Pancreas (tissue), 10 donors: ENCODE measurements at regions not wholly inside any gene's neighbourhood (a gene's known extent, or its start where the extent isn't known, plus 50 kb on each side); places are given as distances from the start of the nearest gene placed in this dataset.

ENCODE experiments used
- ATAC-seq, 4 donors: fragments of 200-7000 bp; cut with Tn5 transposase; one replicate each; pipeline versions ENCODE4 v1.8.0 to v1.9.1; 2020; ENCODE audit warnings: mild to moderate bottlenecking in 4 of 4, moderate library complexity in 4 of 4
- DNase-seq, 6 donors: peaks; one replicate each; pipeline ENCODE4 v3.0.0-alpha.2; 2020
- FAIRE-seq: peaks from 2 replicates; lab custom pipeline; 2012; peaks lifted over from hg19 to GRCh38; lab: Jason Lieb, UNC
- H3K27ac ChIP-seq, 4 donors: fragments of 200-600 bp; sonication (generic); 1 replicate in 3 of 4; 2 replicates in 1 of 4; pipeline versions ENCODE4 v1.5.0 to v1.8.0; 2020
- H3K27me3 ChIP-seq, 4 donors: fragments of 200-600 bp; one replicate each; pipeline ENCODE4 v1.8.0; 2021
- H3K36me3 ChIP-seq, 3 donors: fragments of 200-600 bp; sonication (generic) in 1 of 3; one replicate each; pipeline versions ENCODE4 v1.5.0 to v1.8.0; 2020 to 2021
- H3K4me1 ChIP-seq, 3 donors: fragments of 200-600 bp; one replicate each; pipeline ENCODE4 v1.8.0; 2021
- H3K4me3 ChIP-seq, 4 donors: fragments of 200-600 bp; sonication (generic) in 2 of 4; one replicate each; pipeline versions ENCODE4 v1.5.0 to v1.8.0; 2020 to 2021
- H3K9me3 ChIP-seq, 4 donors: fragments of 200-600 bp; one replicate each; pipeline ENCODE4 v1.8.0; 2021
- CTCF ChIP-seq, 4 donors: fragments of 200-600 bp; sonication (generic) in 3 of 4; IDR thresholded peaks; one replicate each; pipeline versions ENCODE4 v1.5.0 to v1.8.0; 2021; ENCODE audit warnings: antibody characterized with exemption in 4 of 4
- WGBS, 2 donors: extraction: QIAGEN DNeasy Blood & Tissue Kit; methylation state at CpG; one replicate each; pipeline ENCODE4 v1.1.7; 2013; 5-methylcytosine and 5-hydroxymethylcytosine counted together
- intact Hi-C, 3 donors: fragments of 100-400 bp; cut with DNase I; formaldehyde crosslinking; loops; one replicate each; pipeline versions ENCODE4 v1.11.1 to v1.14.2; 2022
- donor health status: healthy with polysubstance abuse.
- donor health status: DM: no; HTN: no; CAD: no; lungs with moderate emphysema.
- donor health status: DM: no; HTN: no; CAD: no.
- donor health status: control.
- donor health status: control.
- donor health status: Bipolar disorder and iron deficiency.
- donor health status: DM: yes; HTN: yes; CAD: no.
- donor health status: DM: no; HTN: no; CAD: no.
- donor health status: DM: no; HTN: no; CAD: no.
- donor health status: DM: yes; HTN: yes; CAD: no.

- H3K9me3 ChIP-seq = no peaks in the 10 kb centered on the region
- H3K36me3 ChIP-seq = no peaks in the 10 kb centered on the region
- H3K4me3 ChIP-seq = no peak overlapping the region
- H3K27ac ChIP-seq = no peak overlapping the region
- intact Hi-C loops = no loop called here
- ATAC-seq (no peak), DNase-seq (no peak), FAIRE-seq (no peak)
- no peaks in the 10 kb centered on the region for H3K4me1 ChIP-seq
- 48 to 64% methylated on average over 4 of the region's 4 CpGs for WGBS, 2 donors
- TF ChIP-seq CTCF (IDR thresholded peaks at IDR 0.05) = no peak
- no peaks in the 10 kb centered on the region for H3K27me3 ChIP-seq
Measured at GRCh38 chr19:27647423-27647822, 1565.5 kb downstream of the UQCRFS1 start.

- TF ChIP-seq CTCF (IDR thresholded peaks at IDR 0.05) = no peak
- Histone ChIP-seq H3K27me3 (no peaks in the 10 kb centered on the region), H3K9me3 (no peaks in the 10 kb centered on the region), H3K4me1 (no peaks in the 10 kb centered on the region), H3K36me3 (no peaks in the 10 kb centered on the region), H3K4me3 (no peak overlapping the region), H3K27ac (no peak overlapping the region)
- ATAC-seq (no peak), DNase-seq (no peak), FAIRE-seq (no peak)
- 100% methylated on average over 1 of the region's 1 CpG; no CpG with 5 or more reads in 1 of the 2 donors for WGBS, 2 donors
- intact Hi-C loops = no loop called here
Measured at GRCh38 chr19:27635401-27635800, 1577.5 kb downstream of the UQCRFS1 start.

- Histone ChIP-seq H3K27me3 (no peaks in the 10 kb centered on the region), H3K36me3 (no peaks in the 10 kb centered on the region), H3K4me1 (no peaks in the 10 kb centered on the region), H3K9me3 (no peaks in the 10 kb centered on the region), H3K27ac (no peak overlapping the region), H3K4me3 (no peak overlapping the region)
- ATAC-seq (no peak), DNase-seq (no peak), FAIRE-seq (no peak)
- intact Hi-C loops = no loop called here
- TF ChIP-seq CTCF (IDR thresholded peaks at IDR 0.05) = no peak
- 68 to 82% methylated on average over 1 of the region's 1 CpG for WGBS, 2 donors
Measured at GRCh38 chr19:27618006-27618405, 1594.9 kb downstream of the UQCRFS1 start.

GRCh38 chr19:27580906-27581305 is 1632.0 kb downstream of the UQCRFS1 start:
- ATAC-seq = no peak
- Histone ChIP-seq H3K27ac (no peak overlapping the region), H3K36me3 (no peaks in the 10 kb centered on the region), H3K4me3 (no peak overlapping the region), H3K9me3 (peaks cover 0 to 4% (median 0%) of the 10 kb centered on the region in 4 donors), H3K4me1 (no peaks in the 10 kb centered on the region), H3K27me3 (no peaks in the 10 kb centered on the region)
- TF ChIP-seq CTCF (IDR thresholded peaks at IDR 0.05) = no peak
- no peak for FAIRE-seq
- no peak for DNase-seq
- intact Hi-C loops = no loop called here
